ENCODE measurements at regions not wholly inside any gene's neighbourhood (a gene's known extent, or its start where the extent isn't known, plus 50 kb on each side); places are given as distances from the start of the nearest gene placed in this dataset.

DNA sequence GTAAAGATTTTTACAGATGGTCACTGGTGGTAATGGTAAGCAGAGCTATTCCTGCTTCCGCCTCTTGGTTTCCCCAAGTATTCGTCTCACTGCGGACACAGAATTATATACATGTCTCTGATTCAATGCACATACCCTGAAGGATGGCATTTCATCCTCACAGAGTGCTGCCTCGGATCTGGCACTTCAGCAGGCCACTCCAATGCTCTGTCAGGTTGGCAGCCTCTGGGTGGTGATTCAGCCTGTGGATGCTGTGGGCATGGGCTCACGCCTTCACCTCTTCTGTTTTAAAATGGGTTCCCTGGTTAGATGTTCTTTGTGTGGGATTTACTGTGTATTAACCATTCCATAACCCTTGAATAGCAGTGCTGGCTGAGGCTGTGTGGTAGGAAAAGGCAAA, 182.6 kb upstream of the ZNF608 start:
- TF ChIP-seq, protein P1, sequence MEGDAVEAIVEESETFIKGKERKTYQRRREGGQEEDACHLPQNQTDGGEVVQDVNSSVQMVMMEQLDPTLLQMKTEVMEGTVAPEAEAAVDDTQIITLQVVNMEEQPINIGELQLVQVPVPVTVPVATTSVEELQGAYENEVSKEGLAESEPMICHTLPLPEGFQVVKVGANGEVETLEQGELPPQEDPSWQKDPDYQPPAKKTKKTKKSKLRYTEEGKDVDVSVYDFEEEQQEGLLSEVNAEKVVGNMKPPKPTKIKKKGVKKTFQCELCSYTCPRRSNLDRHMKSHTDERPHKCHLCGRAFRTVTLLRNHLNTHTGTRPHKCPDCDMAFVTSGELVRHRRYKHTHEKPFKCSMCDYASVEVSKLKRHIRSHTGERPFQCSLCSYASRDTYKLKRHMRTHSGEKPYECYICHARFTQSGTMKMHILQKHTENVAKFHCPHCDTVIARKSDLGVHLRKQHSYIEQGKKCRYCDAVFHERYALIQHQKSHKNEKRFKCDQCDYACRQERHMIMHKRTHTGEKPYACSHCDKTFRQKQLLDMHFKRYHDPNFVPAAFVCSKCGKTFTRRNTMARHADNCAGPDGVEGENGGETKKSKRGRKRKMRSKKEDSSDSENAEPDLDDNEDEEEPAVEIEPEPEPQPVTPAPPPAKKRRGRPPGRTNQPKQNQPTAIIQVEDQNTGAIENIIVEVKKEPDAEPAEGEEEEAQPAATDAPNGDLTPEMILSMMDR (IDR thresholded peaks at IDR 0.05) = no peak
- no peak for TF ChIP-seq POLR2A (IDR thresholded peaks at IDR 0.05)
